Tibial nerve (tissue), 3 donors: ENCODE measurements at regions not wholly inside any gene's neighbourhood (a gene's known extent, or its start where the extent isn't known, plus 50 kb on each side); places are given as distances from the start of the nearest gene placed in this dataset.

Experiments
- POLR2A ChIP-seq, 2 donors: fragments of 450-650 bp; IDR thresholded peaks; one replicate each; pipeline ENCODE4 v1.6.1; 2017; ENCODE audit warnings: antibody characterized with exemption in 2 of 2, mild to moderate bottlenecking in 2 of 2, moderate library complexity in 2 of 2
- TF ChIP-seq, protein P1 (sequence below), 5 experiments: fragments of 200-600 bp in 3 of 5; fragments of 450-650 bp in 2 of 5; sonication (generic) in 3 of 5; IDR thresholded peaks; one replicate each; pipeline ENCODE4 v1.5.1; 2016 to 2019; ENCODE audit warnings: antibody characterized with exemption in 5 of 5, mild to moderate bottlenecking in 3 of 5, moderate library complexity in 2 of 5

DNA sequence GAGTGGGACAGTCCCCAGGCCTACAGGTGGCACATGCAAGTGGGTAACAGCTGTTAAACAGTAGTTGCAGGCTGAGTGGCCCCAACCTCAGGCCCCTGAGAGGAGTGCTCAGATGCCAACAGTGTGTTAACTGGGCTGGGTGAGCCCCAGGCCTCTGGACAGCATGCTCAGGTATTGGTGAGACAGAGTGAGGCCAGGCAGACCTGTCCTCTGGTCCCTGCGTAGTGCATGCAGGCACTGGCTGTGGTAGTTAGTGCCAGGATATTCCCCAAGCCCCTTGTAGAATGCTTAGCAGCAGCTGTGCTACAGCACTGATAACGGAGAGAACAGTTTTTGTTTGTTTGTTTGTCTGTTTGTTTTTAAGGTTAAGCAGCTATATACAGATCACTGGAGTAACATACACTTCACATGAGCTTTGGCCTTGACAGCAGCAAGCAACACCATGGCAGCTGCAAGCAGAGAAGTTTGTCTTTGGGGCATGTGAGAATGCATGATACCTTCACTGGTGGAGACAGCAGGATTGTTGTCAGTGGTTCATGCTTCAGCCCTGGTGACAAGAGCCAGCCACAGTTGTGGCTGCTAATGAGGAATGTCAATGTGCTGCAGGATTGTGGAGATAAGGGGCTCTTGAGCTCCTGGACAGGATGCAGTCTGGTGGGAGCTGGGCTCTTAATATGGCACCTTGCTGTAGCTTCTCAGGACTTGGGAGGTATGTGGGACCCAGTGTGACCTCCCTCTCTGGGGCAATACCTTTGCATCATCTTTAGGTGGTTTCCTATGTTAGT, 614.4 kb downstream of the CDH11 start:
- TF ChIP-seq, protein P1, sequence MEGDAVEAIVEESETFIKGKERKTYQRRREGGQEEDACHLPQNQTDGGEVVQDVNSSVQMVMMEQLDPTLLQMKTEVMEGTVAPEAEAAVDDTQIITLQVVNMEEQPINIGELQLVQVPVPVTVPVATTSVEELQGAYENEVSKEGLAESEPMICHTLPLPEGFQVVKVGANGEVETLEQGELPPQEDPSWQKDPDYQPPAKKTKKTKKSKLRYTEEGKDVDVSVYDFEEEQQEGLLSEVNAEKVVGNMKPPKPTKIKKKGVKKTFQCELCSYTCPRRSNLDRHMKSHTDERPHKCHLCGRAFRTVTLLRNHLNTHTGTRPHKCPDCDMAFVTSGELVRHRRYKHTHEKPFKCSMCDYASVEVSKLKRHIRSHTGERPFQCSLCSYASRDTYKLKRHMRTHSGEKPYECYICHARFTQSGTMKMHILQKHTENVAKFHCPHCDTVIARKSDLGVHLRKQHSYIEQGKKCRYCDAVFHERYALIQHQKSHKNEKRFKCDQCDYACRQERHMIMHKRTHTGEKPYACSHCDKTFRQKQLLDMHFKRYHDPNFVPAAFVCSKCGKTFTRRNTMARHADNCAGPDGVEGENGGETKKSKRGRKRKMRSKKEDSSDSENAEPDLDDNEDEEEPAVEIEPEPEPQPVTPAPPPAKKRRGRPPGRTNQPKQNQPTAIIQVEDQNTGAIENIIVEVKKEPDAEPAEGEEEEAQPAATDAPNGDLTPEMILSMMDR (IDR thresholded peaks at IDR 0.05), result no peak
- no peak for TF ChIP-seq POLR2A (IDR thresholded peaks at IDR 0.05)
